HS-5 (cell line): ENCODE measurements at regions not wholly inside any gene's neighbourhood (a gene's known extent, or its start where the extent isn't known, plus 50 kb on each side); places are given as distances from the start of the nearest gene placed in this dataset.
"Not testable (repeated sequence)": the region's sequence is repeated elsewhere in the genome, so short reads cannot be mapped to it uniquely, and the experiment has no call there.

ENCODE experiments used
- DNase-seq: peaks from one replicate; pipeline ENCODE4 v3.0.0-alpha.2; 2012; ENCODE audit warnings: low read depth

- not testable (repeated sequence) for DNase-seq
These were observed 56.1 kb downstream of the ZNF22 start for GRCh38 chr10:45056806-45057205.

- DNase-seq = no peak
These were observed 57.9 kb downstream of the ZNF22 start for GRCh38 chr10:45058580-45058979.

GRCh38 chr10:45058992-45059561, 58.4 kb downstream of the ZNF22 start:
- no peak for DNase-seq

GRCh38 chr10:45059632-45060031, 58.9 kb downstream of the ZNF22 start:
- no peak for DNase-seq

GRCh38 chr10:45061982-45062381, 61.3 kb downstream of the ZNF22 start:
- DNase-seq = no peak

- DNase-seq = no peak
These were observed 63.0 kb downstream of the ZNF22 start for GRCh38 chr10:45063591-45064231.

GRCh38 chr10:45064998-45065397, 64.3 kb downstream of the ZNF22 start:
- DNase-seq = no peak

- DNase-seq = no peak
These were observed 70.5 kb downstream of the ZNF22 start for GRCh38 chr10:45071043-45071813.

GRCh38 chr10:45075216-45075615, 74.5 kb downstream of the ZNF22 start:
- DNase-seq = no peak

GRCh38 chr10:45075826-45076380, 75.2 kb downstream of the ZNF22 start:
- DNase-seq = no peak

GRCh38 chr10:45076891-45077290, 76.2 kb downstream of the ZNF22 start:
- DNase-seq = no peak

GRCh38 chr10:45080331-45080730, 79.6 kb downstream of the ZNF22 start:
- DNase-seq = no peak

GRCh38 chr10:45082176-45082575, 81.5 kb downstream of the ZNF22 start:
- no peak for DNase-seq

GRCh38 chr10:45091968-45092367, 91.2 kb downstream of the ZNF22 start:
- no peak for DNase-seq

GRCh38 chr10:45093945-45094344, 93.2 kb downstream of the ZNF22 start:
- DNase-seq = no peak

- DNase-seq = no peak
These were observed 94.6 kb downstream of the ZNF22 start for GRCh38 chr10:45095286-45095685.

GRCh38 chr10:45096001-45096400, 95.3 kb downstream of the ZNF22 start:
- no peak for DNase-seq

GRCh38 chr10:45100429-45100828, 99.7 kb downstream of the ZNF22 start:
- DNase-seq = no peak

- DNase-seq = no peak
These were observed 104.0 kb downstream of the ZNF22 start for GRCh38 chr10:45104674-45105073.

- not testable (repeated sequence) for DNase-seq
These were observed 104.6 kb downstream of the ZNF22 start for GRCh38 chr10:45105309-45105708.

GRCh38 chr10:45106236-45106856, 105.6 kb downstream of the ZNF22 start:
- DNase-seq = no peak

- no peak for DNase-seq
These were observed 110.8 kb downstream of the ZNF22 start for GRCh38 chr10:45111509-45111908.

GRCh38 chr10:45117940-45118339, 117.2 kb downstream of the ZNF22 start:
- not testable (repeated sequence) for DNase-seq
